Esophagus squamous epithelium (tissue), 4 donors: ENCODE measurements at regions not wholly inside any gene's neighbourhood (a gene's known extent, or its start where the extent isn't known, plus 50 kb on each side); places are given as distances from the start of the nearest gene placed in this dataset.

Experiments used
- CTCF ChIP-seq, 6 experiments: fragments of 450-650 bp in 4 of 6; fragments of 200-600 bp in 2 of 6; sonication (generic) in 2 of 6; IDR thresholded peaks; one replicate each; pipeline ENCODE4 v1.5.1; 2016 to 2019; ENCODE audit warnings: antibody characterized with exemption in 6 of 6, mild to moderate bottlenecking in 4 of 6, moderate library complexity in 4 of 6
- POLR2A ChIP-seq, 4 donors: fragments of 450-650 bp; IDR thresholded peaks; one replicate each; pipeline ENCODE4 v1.6.1; 2017; ENCODE audit warnings: antibody characterized with exemption in 4 of 4, mild to moderate bottlenecking in 4 of 4, moderate library complexity in 3 of 4

- TF ChIP-seq CTCF (IDR thresholded peaks at IDR 0.05) (no peak), POLR2A (IDR thresholded peaks at IDR 0.05) (no peak)
Measured at GRCh38 chr7:91465595-91466061, 201.4 kb downstream of the FZD1 start.
